OCI-LY1 (cell line): ENCODE measurements at regions not wholly inside any gene's neighbourhood (a gene's known extent, or its start where the extent isn't known, plus 50 kb on each side); places are given as distances from the start of the nearest gene placed in this dataset.

Experiments used
- H2AFZ ChIP-seq: fragments of 200-600 bp; sonication (generic), shearing (Covaris generic); 2 replicates; pipeline ENCODE4 v1.6.0; 2014; ENCODE audit warnings: antibody characterized with exemption, mild to moderate bottlenecking, low read length
- H3F3A ChIP-seq: fragments of 200-600 bp; sonication (generic), shearing (Covaris generic); 2 replicates; pipeline ENCODE4 v1.6.0; 2014; ENCODE audit warnings: mild to moderate bottlenecking, antibody characterized with exemption, low read length, moderate library complexity; ENCODE audit not compliant: insufficient read depth
- H3K27ac ChIP-seq: fragments of 200-600 bp; sonication (generic); 2 replicates; pipeline ENCODE4 v1.5.1; 2014; ENCODE audit warnings: low read length, mixed run types, mild to moderate bottlenecking, low read depth; ENCODE audit not compliant: poor library complexity, severe bottlenecking
- H3K27me3 ChIP-seq: fragments of 200-600 bp; sonication (generic); 2 replicates; pipeline ENCODE4 v1.6.0; 2014; ENCODE audit warnings: antibody characterized with exemption, mild to moderate bottlenecking, low read length, moderate library complexity; ENCODE audit not compliant: insufficient read depth
- H3K36me3 ChIP-seq: fragments of 200-600 bp; sonication (generic); 2 replicates; pipeline ENCODE4 v1.6.1; 2014; ENCODE audit warnings: mild to moderate bottlenecking, antibody characterized with exemption, low read length, moderate library complexity, mixed read lengths; ENCODE audit not compliant: insufficient read depth
- H3K4me1 ChIP-seq: fragments of 200-600 bp; sonication (generic); 2 replicates; pipeline ENCODE4 v1.5.1; 2014; ENCODE audit warnings: mild to moderate bottlenecking, low read length, moderate library complexity; ENCODE audit not compliant: insufficient read depth, severe bottlenecking
- H3K4me2 ChIP-seq: fragments of 200-600 bp; sonication (generic), shearing (Covaris generic); 2 replicates; pipeline ENCODE4 v1.6.1; 2014; ENCODE audit warnings: low read length
- H3K4me3 ChIP-seq: fragments of 200-600 bp; sonication (generic); 2 replicates; pipeline ENCODE4 v1.5.1; 2014; ENCODE audit warnings: low read length, low read depth, mild to moderate bottlenecking, mixed read lengths; ENCODE audit not compliant: poor library complexity, severe bottlenecking
- H3K79me2 ChIP-seq: fragments of 200-600 bp; shearing (Covaris generic); 2 replicates; pipeline ENCODE4 v1.6.1; 2016; ENCODE audit warnings: mixed run types, low read length, mixed read lengths; ENCODE audit not compliant: insufficient read depth
- H3K9ac ChIP-seq: fragments of 200-600 bp; sonication (generic), shearing (Covaris generic); 2 replicates; pipeline ENCODE4 v1.6.1; 2014; ENCODE audit warnings: mild to moderate bottlenecking, low read length, mixed read lengths
- H3K9me2 ChIP-seq: fragments of 200-600 bp; sonication (generic), shearing (Covaris generic); 2 replicates; pipeline ENCODE4 v1.6.1; 2014; ENCODE audit warnings: low read depth, mild to moderate bottlenecking, low read length, mixed read lengths
- H3K9me3 ChIP-seq: fragments of 200-600 bp; shearing (Covaris generic); 2 replicates; pipeline ENCODE4 v1.6.1; 2014; ENCODE audit warnings: low read length, mixed read lengths
- H4K20me1 ChIP-seq: fragments of 200-600 bp; sonication (generic), shearing (Covaris generic); 2 replicates; pipeline ENCODE4 v1.6.0; 2016; ENCODE audit warnings: mild to moderate bottlenecking, low read length; ENCODE audit not compliant: insufficient read depth
- EZH2 ChIP-seq: fragments of 200-600 bp; sonication (generic), shearing (Covaris generic); IDR thresholded peaks from 2 replicates; pipeline ENCODE4 v1.8.0; 2017; ENCODE audit warnings: borderline replicate concordance, mixed run types, mild to moderate bottlenecking, antibody characterized with exemption, low read length, moderate library complexity, mixed read lengths
- TF ChIP-seq, protein P1 (sequence below): fragments of 200-600 bp; sonication (generic), shearing (Covaris generic); IDR thresholded peaks from 2 replicates; pipeline ENCODE4 v1.5.1; 2017; ENCODE audit warnings: mild to moderate bottlenecking, antibody characterized with exemption, low read length, moderate library complexity, mixed read lengths

DNA sequence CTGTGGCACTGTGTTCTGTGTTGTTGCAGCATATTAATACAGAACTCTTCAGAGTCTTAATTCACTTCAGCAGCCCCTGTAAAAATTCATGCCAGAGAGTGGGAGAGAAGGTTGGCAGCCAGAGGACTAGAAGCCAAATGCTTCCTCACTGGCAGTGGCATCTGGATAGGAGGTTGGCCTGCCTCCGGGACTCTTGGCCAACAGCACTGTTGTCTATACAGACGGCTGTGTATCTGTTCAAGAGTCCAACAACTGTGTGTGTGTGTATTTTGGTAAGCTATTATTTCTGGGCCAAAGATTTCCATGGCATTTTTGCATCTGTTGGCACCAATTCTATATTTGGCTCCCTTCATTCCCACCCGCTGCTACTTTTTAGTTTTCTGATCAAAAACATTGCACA, 156.0 kb upstream of the SOX2 start:
- H3K9me3 ChIP-seq, result no peaks in the 10 kb centered on the region
- TF ChIP-seq EZH2, result no peak
- TF ChIP-seq, protein P1, sequence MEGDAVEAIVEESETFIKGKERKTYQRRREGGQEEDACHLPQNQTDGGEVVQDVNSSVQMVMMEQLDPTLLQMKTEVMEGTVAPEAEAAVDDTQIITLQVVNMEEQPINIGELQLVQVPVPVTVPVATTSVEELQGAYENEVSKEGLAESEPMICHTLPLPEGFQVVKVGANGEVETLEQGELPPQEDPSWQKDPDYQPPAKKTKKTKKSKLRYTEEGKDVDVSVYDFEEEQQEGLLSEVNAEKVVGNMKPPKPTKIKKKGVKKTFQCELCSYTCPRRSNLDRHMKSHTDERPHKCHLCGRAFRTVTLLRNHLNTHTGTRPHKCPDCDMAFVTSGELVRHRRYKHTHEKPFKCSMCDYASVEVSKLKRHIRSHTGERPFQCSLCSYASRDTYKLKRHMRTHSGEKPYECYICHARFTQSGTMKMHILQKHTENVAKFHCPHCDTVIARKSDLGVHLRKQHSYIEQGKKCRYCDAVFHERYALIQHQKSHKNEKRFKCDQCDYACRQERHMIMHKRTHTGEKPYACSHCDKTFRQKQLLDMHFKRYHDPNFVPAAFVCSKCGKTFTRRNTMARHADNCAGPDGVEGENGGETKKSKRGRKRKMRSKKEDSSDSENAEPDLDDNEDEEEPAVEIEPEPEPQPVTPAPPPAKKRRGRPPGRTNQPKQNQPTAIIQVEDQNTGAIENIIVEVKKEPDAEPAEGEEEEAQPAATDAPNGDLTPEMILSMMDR, result no peak
- H3K27ac ChIP-seq, result no peak overlapping the region
- H3F3A ChIP-seq, result no peaks in the 10 kb centered on the region
- H3K4me1 ChIP-seq, result peaks cover 49% of the 10 kb centered on the region
- H3K27me3 ChIP-seq, result no peaks in the 10 kb centered on the region
- H3K79me2 ChIP-seq, result no peaks in the 10 kb centered on the region
- H2AFZ ChIP-seq, result no peak overlapping the region
- no peak overlapping the region for H3K4me3 ChIP-seq
- no peak overlapping the region for H3K9ac ChIP-seq
- no peaks in the 10 kb centered on the region for H4K20me1 ChIP-seq
- no peak overlapping the region for H3K4me2 ChIP-seq
- no peaks in the 10 kb centered on the region for H3K9me2 ChIP-seq
- no peaks in the 10 kb centered on the region for H3K36me3 ChIP-seq

DNA sequence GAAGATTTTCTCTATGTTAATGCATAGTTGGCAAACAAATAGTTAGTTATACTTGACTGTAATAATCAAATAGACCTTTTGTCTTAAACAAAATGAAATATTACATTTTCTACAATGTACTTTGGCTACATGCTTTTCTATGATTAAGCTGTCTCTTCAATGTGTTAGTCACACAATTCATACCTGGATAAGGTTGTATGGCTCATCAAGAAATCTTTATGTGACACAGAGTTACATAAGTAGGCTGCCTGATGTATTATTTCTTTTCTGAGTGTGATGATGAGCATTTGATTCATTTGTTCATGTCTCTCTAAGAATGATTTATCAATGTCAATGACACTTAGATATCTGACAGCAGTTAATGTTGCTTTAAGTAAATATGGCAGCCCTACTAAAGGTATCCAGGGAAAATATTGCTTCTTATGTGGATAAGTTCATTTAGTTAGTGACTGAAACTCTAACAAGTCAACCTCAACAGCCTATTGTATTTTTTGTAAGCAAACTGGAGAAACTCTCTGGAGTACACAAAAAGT, 157.4 kb upstream of the SOX2 start:
- no peaks in the 10 kb centered on the region for H3K9me3 ChIP-seq
- no peaks in the 10 kb centered on the region for H4K20me1 ChIP-seq
- H3K4me2 ChIP-seq, result no peak overlapping the region
- H3K36me3 ChIP-seq, result no peaks in the 10 kb centered on the region
- H3K9ac ChIP-seq, result no peak overlapping the region
- H3F3A ChIP-seq, result no peaks in the 10 kb centered on the region
- no peak for TF ChIP-seq EZH2
- TF ChIP-seq, protein P1, result no peak
- no peak overlapping the region for H3K27ac ChIP-seq
- no peaks in the 10 kb centered on the region for H3K9me2 ChIP-seq
- no peak overlapping the region for H3K4me3 ChIP-seq
- no peak overlapping the region for H2AFZ ChIP-seq
- H3K79me2 ChIP-seq, result no peaks in the 10 kb centered on the region
- H3K27me3 ChIP-seq, result no peaks in the 10 kb centered on the region
- peaks cover 48% of the 10 kb centered on the region for H3K4me1 ChIP-seq

DNA sequence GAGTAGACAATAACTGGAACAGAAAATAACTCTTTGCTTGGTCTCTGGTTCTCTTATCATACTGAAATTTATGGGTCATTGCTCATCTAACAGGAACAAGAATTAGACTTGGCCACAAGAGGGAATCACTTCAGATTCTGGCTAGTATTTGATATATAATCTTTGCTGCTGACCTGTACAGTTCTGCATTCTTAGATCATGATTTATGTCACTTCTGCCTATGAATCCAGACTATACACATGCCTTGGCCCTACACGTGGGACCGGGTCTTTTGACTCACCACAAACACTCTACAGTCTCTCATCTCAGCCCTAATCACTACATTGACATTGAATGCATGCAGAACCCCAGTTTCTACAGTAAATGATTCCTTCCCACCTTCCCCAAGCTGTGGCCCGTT, 162.5 kb upstream of the SOX2 start:
- H2AFZ ChIP-seq, result 0 out of 2 replicates have a peak overlapping the region, but pooled peaks have one; percentile 9
- peak overlapping the region; percentile 23; the same call in 1 of the 2 replicates for H3K9ac ChIP-seq
- no peaks in the 10 kb centered on the region for H3F3A ChIP-seq
- H3K4me1 ChIP-seq, result peaks cover 46% of the 10 kb centered on the region
- TF ChIP-seq, protein P1, result peak; percentile 51
- no peak for TF ChIP-seq EZH2
- peak overlapping the region; percentile 37; the same call in 1 of the 2 replicates for H3K4me2 ChIP-seq
- H3K79me2 ChIP-seq, result no peaks in the 10 kb centered on the region
- no peaks in the 10 kb centered on the region for H3K9me2 ChIP-seq
- peaks cover 5% of the 10 kb centered on the region; the same call in 1 of the 2 replicates for H3K9me3 ChIP-seq
- no peaks in the 10 kb centered on the region for H3K27me3 ChIP-seq
- H4K20me1 ChIP-seq, result no peaks in the 10 kb centered on the region
- peaks cover 4% of the 10 kb centered on the region; the same call in 1 of the 2 replicates for H3K36me3 ChIP-seq
- H3K4me3 ChIP-seq, result no peak overlapping the region
- peak overlapping the region; percentile 52 for H3K27ac ChIP-seq
